Raji (cell line): ENCODE measurements at regions not wholly inside any gene's neighbourhood (a gene's known extent, or its start where the extent isn't known, plus 50 kb on each side); places are given as distances from the start of the nearest gene placed in this dataset.

Experiments
- POLR2A ChIP-seq: IDR thresholded peaks from 2 replicates; pipeline ENCODE4 v1.6.1; 2011; ENCODE audit warnings: low read depth, low read length, control low read depth; ENCODE audit not compliant: insufficient read depth

DNA sequence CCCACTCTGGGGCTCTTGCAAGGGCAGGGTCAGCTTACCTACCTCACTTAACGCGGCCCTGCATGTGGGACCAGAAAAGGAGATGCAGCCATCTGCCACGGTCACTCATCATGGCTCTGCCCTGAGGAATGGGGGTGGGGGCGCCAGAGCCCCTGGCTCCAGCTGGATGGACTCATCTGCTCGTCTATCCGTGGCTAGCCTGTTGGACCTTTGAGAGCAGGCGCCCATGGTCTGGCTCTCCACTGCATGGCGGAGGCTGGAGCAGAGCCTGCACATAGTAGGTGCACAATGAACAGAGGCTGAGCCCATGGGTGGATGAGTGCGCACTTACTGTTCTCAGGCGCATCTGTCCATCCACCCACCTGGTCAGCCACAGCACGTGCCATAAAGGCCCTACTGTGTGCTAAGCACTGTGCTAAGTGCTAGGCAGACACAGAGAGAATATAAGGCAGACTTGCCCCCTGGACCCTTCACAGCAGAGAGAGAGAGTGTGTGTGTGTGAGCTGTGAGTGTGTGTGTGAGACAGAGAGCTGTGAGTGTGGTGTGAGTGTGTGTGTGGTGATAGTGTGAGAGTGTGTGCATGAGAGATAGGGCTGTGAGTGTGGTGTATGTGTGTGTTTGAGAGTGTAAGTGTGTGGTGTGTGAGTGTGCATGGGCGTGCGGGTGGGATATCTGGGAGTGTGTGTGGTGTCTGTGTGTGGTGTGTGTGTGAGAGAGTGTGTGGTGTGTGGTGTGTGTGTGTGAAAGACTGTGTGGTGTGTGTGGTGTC, 151.3 kb downstream of the TFCP2L1 start:
- TF ChIP-seq POLR2A: no peak

- no peak for TF ChIP-seq POLR2A
Measured at GRCh38 chr2:121134728-121135127, 150.3 kb downstream of the TFCP2L1 start.

GRCh38 chr2:121135168-121135853, 149.7 kb downstream of the TFCP2L1 start:
- no peak for TF ChIP-seq POLR2A

GRCh38 chr2:121136323-121136722, 148.7 kb downstream of the TFCP2L1 start:
- TF ChIP-seq POLR2A: no peak

GRCh38 chr2:121137571-121137970, 147.4 kb downstream of the TFCP2L1 start:
- no peak for TF ChIP-seq POLR2A

DNA sequence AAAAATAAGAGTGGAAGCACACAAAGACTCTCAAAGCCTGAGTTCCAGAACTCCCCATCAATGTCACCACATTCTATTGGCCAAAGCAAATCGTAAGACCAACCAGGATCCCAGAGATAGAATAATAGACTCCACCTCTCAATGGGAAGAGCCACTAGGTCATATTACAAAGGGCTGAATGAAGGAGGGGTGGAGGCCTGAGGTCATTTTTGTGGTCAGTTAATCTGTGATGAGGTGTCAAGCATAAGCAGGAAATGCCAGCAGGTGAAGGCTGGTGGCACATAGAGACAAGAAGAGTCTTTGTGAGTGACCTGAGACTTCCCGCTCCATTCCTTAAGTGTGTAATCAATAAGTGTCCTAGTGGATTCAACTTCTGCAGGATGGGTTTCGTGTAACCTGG, 144.3 kb downstream of the TFCP2L1 start:
- no peak for TF ChIP-seq POLR2A

- no peak for TF ChIP-seq POLR2A
Measured at GRCh38 chr2:121142452-121142851, 142.6 kb downstream of the TFCP2L1 start.

DNA sequence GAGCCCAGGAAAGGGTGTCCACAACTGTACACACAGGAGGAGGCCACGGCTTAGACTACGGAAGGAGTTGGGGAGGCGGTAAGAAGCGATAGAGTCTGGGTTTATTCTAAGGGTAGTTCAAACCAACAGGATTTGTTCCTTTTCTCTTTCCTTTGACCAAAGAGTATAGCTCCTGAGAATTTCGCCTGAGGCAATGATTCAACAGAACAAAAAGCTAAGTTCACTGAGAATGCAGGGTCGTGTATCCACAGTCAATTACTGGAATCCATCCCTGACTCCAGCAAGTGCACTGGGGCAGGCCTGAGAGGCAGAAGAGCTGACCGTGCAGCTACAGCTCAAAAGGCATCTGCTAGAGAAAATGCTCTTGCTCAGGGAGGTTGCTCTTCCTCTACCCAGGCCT, 140.9 kb downstream of the TFCP2L1 start:
- no peak for TF ChIP-seq POLR2A

GRCh38 chr2:121146630-121147029, 138.4 kb downstream of the TFCP2L1 start:
- no peak for TF ChIP-seq POLR2A

DNA sequence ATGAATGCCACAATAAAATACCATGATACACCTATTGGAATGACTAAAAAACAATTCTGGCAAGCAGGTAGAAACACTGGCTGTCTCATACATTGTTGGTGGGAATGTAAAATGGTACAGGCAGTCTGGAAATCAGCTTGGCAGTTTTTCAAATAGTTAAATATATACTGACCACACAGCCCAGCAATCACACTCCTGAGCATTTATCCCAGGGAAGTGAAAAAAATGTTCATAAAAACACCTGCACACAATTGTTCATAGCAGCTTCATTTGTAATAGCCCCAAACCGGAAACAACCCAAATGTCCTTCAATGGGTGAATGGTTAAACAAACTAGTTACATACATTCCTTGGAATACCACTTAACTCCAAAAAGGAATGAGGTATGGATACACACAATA, 137.2 kb downstream of the TFCP2L1 start:
- no peak for TF ChIP-seq POLR2A

DNA sequence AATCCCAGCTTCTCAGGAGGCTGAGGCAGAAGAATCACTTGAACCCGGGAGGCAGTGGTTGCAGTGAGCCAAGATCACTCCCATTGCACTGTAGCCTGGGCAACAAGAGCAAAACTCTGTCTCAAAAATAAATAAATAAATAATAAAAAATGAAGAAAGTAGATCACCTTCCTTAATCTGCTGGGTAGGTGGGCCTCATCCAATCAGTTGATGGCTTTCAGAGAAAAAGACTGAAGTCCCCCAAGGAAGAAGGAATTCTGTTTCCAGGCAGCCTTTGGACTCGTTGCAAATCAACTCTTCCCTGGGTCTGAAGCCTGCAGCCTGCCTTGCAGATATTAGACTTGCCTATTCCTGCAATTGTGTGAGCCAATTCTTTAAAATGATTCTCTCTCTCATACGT, 136.5 kb downstream of the TFCP2L1 start:
- no peak for TF ChIP-seq POLR2A

GRCh38 chr2:121149384-121149783, 135.6 kb downstream of the TFCP2L1 start:
- no peak for TF ChIP-seq POLR2A

GRCh38 chr2:121150126-121150525, 134.9 kb downstream of the TFCP2L1 start:
- no peak for TF ChIP-seq POLR2A

DNA sequence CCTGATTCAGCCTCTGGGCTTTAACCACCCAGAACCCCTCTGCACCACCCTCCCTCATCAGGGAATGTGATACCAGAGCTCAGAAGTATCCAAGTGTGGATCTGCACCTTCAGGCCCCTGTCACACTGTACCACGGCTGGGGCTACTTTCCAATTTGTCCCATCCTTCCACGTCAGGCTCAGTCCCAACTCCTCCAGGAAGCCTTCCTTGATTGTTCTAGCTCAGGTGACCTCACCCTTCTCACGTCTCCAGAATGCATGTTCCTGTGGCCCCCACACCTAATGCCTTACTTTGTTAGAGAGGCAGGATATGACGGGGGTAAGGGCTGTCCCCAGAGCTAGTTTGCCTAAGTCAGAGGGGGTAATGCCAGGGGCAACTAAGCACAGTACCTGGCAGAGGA, 134.3 kb downstream of the TFCP2L1 start:
- TF ChIP-seq POLR2A: no peak

DNA sequence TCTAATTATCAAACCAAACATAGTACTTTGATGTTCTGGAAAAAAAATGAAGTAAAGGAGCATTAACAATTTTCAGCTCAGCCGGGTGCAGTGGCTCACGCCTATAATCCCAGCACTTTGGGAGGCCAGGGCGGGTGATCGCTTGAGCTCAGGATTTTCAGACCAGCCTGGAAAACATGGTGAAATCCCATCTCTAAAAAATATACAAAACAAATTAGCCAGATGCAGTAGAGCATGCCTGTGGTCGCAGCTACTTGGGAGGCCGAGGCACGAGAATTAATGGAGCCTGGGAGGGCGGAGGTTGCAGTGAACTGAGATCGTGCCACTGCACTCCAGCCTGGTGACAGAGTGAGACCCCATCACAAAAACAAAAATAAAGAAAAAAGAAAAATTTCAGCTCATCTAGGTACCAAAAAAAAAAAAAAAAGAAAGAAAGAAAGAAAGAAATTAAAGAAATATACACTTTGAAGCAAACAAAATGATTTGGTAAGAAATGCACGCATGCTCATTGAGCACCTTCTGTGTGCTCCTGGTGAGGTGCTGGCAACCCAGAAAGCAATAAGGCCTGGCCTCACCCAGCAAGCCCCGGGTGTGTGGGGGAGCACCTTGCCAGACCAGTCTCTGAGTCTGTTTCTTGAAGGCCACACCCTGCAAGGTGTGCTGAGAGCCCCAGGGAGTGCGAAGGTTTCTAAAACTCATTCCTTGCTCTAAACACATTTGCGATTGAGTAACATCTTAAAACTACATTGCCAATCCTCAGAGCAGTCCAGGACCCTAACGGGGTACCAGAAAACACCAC, 133.5 kb downstream of the TFCP2L1 start:
- no peak for TF ChIP-seq POLR2A

DNA sequence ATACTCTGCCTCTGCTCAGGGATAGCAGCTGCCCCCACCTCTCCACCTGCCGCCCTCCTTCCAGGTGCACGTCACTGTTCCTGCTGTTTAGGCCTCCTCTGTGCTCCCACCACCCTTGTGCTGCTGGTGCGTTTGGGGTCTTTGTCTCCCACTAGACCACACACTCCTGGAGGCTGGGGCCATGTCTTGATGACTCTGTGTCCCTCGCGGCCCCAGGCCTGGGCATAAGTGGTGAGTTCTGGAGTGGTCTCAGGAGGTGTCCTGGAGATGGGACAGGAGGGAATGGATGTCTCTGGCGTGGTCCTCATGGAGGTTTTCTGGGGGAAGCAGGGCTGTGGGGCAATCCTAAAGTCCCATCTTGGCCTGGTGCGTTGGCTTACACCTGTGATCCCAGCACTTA, 132.1 kb downstream of the TFCP2L1 start:
- TF ChIP-seq POLR2A: no peak
